ENCODE measurements at regions not wholly inside any gene's neighbourhood (a gene's known extent, or its start where the extent isn't known, plus 50 kb on each side); places are given as distances from the start of the nearest gene placed in this dataset.

- no peak for DNase-seq
Measured at GRCh38 chr2:20913491-20913890, 90.6 kb upstream of the LDAH start.

GRCh38 chr2:20900052-20900636 is 77.2 kb upstream of the LDAH start:
- DNase-seq, result no peak

GRCh38 chr2:20897874-20898453 is 75.1 kb upstream of the LDAH start:
- no peak for DNase-seq

- no peak for DNase-seq
Measured at GRCh38 chr2:20897047-20897446, 74.1 kb upstream of the LDAH start.

GRCh38 chr2:20884829-20885228 is 61.9 kb upstream of the LDAH start:
- no peak for DNase-seq

GRCh38 chr2:20882466-20883170 is 59.7 kb upstream of the LDAH start:
- DNase-seq, result no peak

GRCh38 chr2:20880221-20880771 is 57.4 kb upstream of the LDAH start:
- no peak for DNase-seq

GRCh38 chr2:20879221-20879620 is 56.3 kb upstream of the LDAH start:
- no peak for DNase-seq

- no peak for DNase-seq
Measured at GRCh38 chr2:20877960-20878359, 55.1 kb upstream of the LDAH start.

Data from T-helper 2 cell (primary cell).